ENCODE measurements at regions not wholly inside any gene's neighbourhood (a gene's known extent, or its start where the extent isn't known, plus 50 kb on each side); places are given as distances from the start of the nearest gene placed in this dataset.

- no peaks in the 10 kb centered on the region for H3K36me3 ChIP-seq (ENCODE audit: control insufficient read depth, insufficient read depth, low read length)
- H3K4me1 ChIP-seq (ENCODE audit: control insufficient read depth, insufficient read depth, low read length), result no peaks in the 10 kb centered on the region
- no peak overlapping the region for H3K27ac ChIP-seq (ENCODE audit: low read depth, low read length)
- H3K27me3 ChIP-seq (ENCODE audit: control insufficient read depth, insufficient read depth, low read length), result no peaks in the 10 kb centered on the region
- no peak overlapping the region for H3K4me3 ChIP-seq (ENCODE audit: low read length)
- no peak overlapping the region for H3K9ac ChIP-seq (ENCODE audit: low read length)
Measured at GRCh38 chr1:69215883-69216282, 351.8 kb upstream of the LRRC7 start.

- Histone ChIP-seq H3K36me3 (ENCODE audit: control insufficient read depth, insufficient read depth, low read length) (no peaks in the 10 kb centered on the region), H3K27ac (ENCODE audit: low read depth, low read length) (no peak overlapping the region), H3K9ac (ENCODE audit: low read length) (no peak overlapping the region), H3K27me3 (ENCODE audit: control insufficient read depth, insufficient read depth, low read length) (no peaks in the 10 kb centered on the region), H3K4me3 (ENCODE audit: low read length) (no peak overlapping the region), H3K4me1 (ENCODE audit: control insufficient read depth, insufficient read depth, low read length) (no peaks in the 10 kb centered on the region)
Measured at GRCh38 chr1:69220672-69221071, 347.1 kb upstream of the LRRC7 start.

GRCh38 chr1:69221524-69221923 is 346.2 kb upstream of the LRRC7 start:
- Histone ChIP-seq H3K4me1 (ENCODE audit: control insufficient read depth, insufficient read depth, low read length) (no peaks in the 10 kb centered on the region), H3K27me3 (ENCODE audit: control insufficient read depth, insufficient read depth, low read length) (no peaks in the 10 kb centered on the region), H3K27ac (ENCODE audit: low read depth, low read length) (no peak overlapping the region), H3K9ac (ENCODE audit: low read length) (no peak overlapping the region), H3K36me3 (ENCODE audit: control insufficient read depth, insufficient read depth, low read length) (no peaks in the 10 kb centered on the region), H3K4me3 (ENCODE audit: low read length) (no peak overlapping the region)

- H3K4me1 ChIP-seq (ENCODE audit: control insufficient read depth, insufficient read depth, low read length), result no peaks in the 10 kb centered on the region
Measured at GRCh38 chr1:69223156-69223555, 344.6 kb upstream of the LRRC7 start.

GRCh38 chr1:69228501-69228900 is 339.2 kb upstream of the LRRC7 start:
- Histone ChIP-seq H3K27ac (ENCODE audit: low read depth, low read length) (no peak overlapping the region), H3K9ac (ENCODE audit: low read length) (no peak overlapping the region), H3K27me3 (ENCODE audit: control insufficient read depth, insufficient read depth, low read length) (no peaks in the 10 kb centered on the region), H3K4me1 (ENCODE audit: control insufficient read depth, insufficient read depth, low read length) (no peaks in the 10 kb centered on the region), H3K4me3 (ENCODE audit: low read length) (no peak overlapping the region), H3K36me3 (ENCODE audit: control insufficient read depth, insufficient read depth, low read length) (no peaks in the 10 kb centered on the region)

More at GRCh38 chr1:69223156-69223555, 344.6 kb upstream of the LRRC7 start:
- Histone ChIP-seq H3K27me3 (ENCODE audit: control insufficient read depth, insufficient read depth, low read length) (no peaks in the 10 kb centered on the region), H3K4me3 (ENCODE audit: low read length) (no peak overlapping the region), H3K36me3 (ENCODE audit: control insufficient read depth, insufficient read depth, low read length) (no peaks in the 10 kb centered on the region), H3K9ac (ENCODE audit: low read length) (no peak overlapping the region), H3K27ac (ENCODE audit: low read depth, low read length) (no peak overlapping the region)

GRCh38 chr1:69230208-69230607 is 337.5 kb upstream of the LRRC7 start:
- H3K27ac ChIP-seq (ENCODE audit: low read depth, low read length), result no peak overlapping the region

GRCh38 chr1:69233463-69233862 is 334.3 kb upstream of the LRRC7 start:
- no peak overlapping the region for H3K27ac ChIP-seq (ENCODE audit: low read depth, low read length)
- no peaks in the 10 kb centered on the region for H3K27me3 ChIP-seq (ENCODE audit: control insufficient read depth, insufficient read depth, low read length)
- H3K9ac ChIP-seq (ENCODE audit: low read length), result no peak overlapping the region
- H3K4me3 ChIP-seq (ENCODE audit: low read length), result no peak overlapping the region
- no peaks in the 10 kb centered on the region for H3K36me3 ChIP-seq (ENCODE audit: control insufficient read depth, insufficient read depth, low read length)
- no peaks in the 10 kb centered on the region for H3K4me1 ChIP-seq (ENCODE audit: control insufficient read depth, insufficient read depth, low read length)

More at GRCh38 chr1:69230208-69230607, 337.5 kb upstream of the LRRC7 start:
- Histone ChIP-seq H3K4me1 (ENCODE audit: control insufficient read depth, insufficient read depth, low read length) (no peaks in the 10 kb centered on the region), H3K9ac (ENCODE audit: low read length) (no peak overlapping the region), H3K4me3 (ENCODE audit: low read length) (no peak overlapping the region), H3K36me3 (ENCODE audit: control insufficient read depth, insufficient read depth, low read length) (no peaks in the 10 kb centered on the region), H3K27me3 (ENCODE audit: control insufficient read depth, insufficient read depth, low read length) (no peaks in the 10 kb centered on the region)

GRCh38 chr1:69244211-69244610 is 323.5 kb upstream of the LRRC7 start:
- H3K27ac ChIP-seq (ENCODE audit: low read depth, low read length), result no peak overlapping the region
- H3K4me3 ChIP-seq (ENCODE audit: low read length), result no peak overlapping the region
- no peaks in the 10 kb centered on the region for H3K4me1 ChIP-seq (ENCODE audit: control insufficient read depth, insufficient read depth, low read length)
- H3K27me3 ChIP-seq (ENCODE audit: control insufficient read depth, insufficient read depth, low read length), result no peaks in the 10 kb centered on the region
- H3K9ac ChIP-seq (ENCODE audit: low read length), result no peak overlapping the region
- no peaks in the 10 kb centered on the region for H3K36me3 ChIP-seq (ENCODE audit: control insufficient read depth, insufficient read depth, low read length)

- H3K4me3 ChIP-seq (ENCODE audit: low read length), result no peak overlapping the region
- no peak overlapping the region for H3K27ac ChIP-seq (ENCODE audit: low read depth, low read length)
- H3K9ac ChIP-seq (ENCODE audit: low read length), result no peak overlapping the region
- no peaks in the 10 kb centered on the region for H3K27me3 ChIP-seq (ENCODE audit: control insufficient read depth, insufficient read depth, low read length)
- no peaks in the 10 kb centered on the region for H3K4me1 ChIP-seq (ENCODE audit: control insufficient read depth, insufficient read depth, low read length)
- H3K36me3 ChIP-seq (ENCODE audit: control insufficient read depth, insufficient read depth, low read length), result no peaks in the 10 kb centered on the region
Measured at GRCh38 chr1:69246109-69246508, 321.6 kb upstream of the LRRC7 start.

GRCh38 chr1:69246710-69247109 is 321.0 kb upstream of the LRRC7 start:
- Histone ChIP-seq H3K4me1 (ENCODE audit: control insufficient read depth, insufficient read depth, low read length) (no peaks in the 10 kb centered on the region), H3K27me3 (ENCODE audit: control insufficient read depth, insufficient read depth, low read length) (no peaks in the 10 kb centered on the region), H3K27ac (ENCODE audit: low read depth, low read length) (no peak overlapping the region), H3K9ac (ENCODE audit: low read length) (no peak overlapping the region), H3K4me3 (ENCODE audit: low read length) (no peak overlapping the region), H3K36me3 (ENCODE audit: control insufficient read depth, insufficient read depth, low read length) (no peaks in the 10 kb centered on the region)

GRCh38 chr1:69252696-69253095 is 315.0 kb upstream of the LRRC7 start:
- H3K4me3 ChIP-seq (ENCODE audit: low read length), result no peak overlapping the region
- no peaks in the 10 kb centered on the region for H3K27me3 ChIP-seq (ENCODE audit: control insufficient read depth, insufficient read depth, low read length)
- H3K9ac ChIP-seq (ENCODE audit: low read length), result no peak overlapping the region
- no peak overlapping the region for H3K27ac ChIP-seq (ENCODE audit: low read depth, low read length)
- H3K36me3 ChIP-seq (ENCODE audit: control insufficient read depth, insufficient read depth, low read length), result no peaks in the 10 kb centered on the region
- H3K4me1 ChIP-seq (ENCODE audit: control insufficient read depth, insufficient read depth, low read length), result no peaks in the 10 kb centered on the region

GRCh38 chr1:69256036-69256435 is 311.7 kb upstream of the LRRC7 start:
- Histone ChIP-seq H3K4me3 (ENCODE audit: low read length) (no peak overlapping the region), H3K9ac (ENCODE audit: low read length) (no peak overlapping the region), H3K36me3 (ENCODE audit: control insufficient read depth, insufficient read depth, low read length) (no peaks in the 10 kb centered on the region), H3K27me3 (ENCODE audit: control insufficient read depth, insufficient read depth, low read length) (no peaks in the 10 kb centered on the region), H3K27ac (ENCODE audit: low read depth, low read length) (no peak overlapping the region), H3K4me1 (ENCODE audit: control insufficient read depth, insufficient read depth, low read length) (no peaks in the 10 kb centered on the region)

GRCh38 chr1:69258842-69259241 is 308.9 kb upstream of the LRRC7 start:
- Histone ChIP-seq H3K9ac (ENCODE audit: low read length) (no peak overlapping the region), H3K4me1 (ENCODE audit: control insufficient read depth, insufficient read depth, low read length) (no peaks in the 10 kb centered on the region), H3K27me3 (ENCODE audit: control insufficient read depth, insufficient read depth, low read length) (no peaks in the 10 kb centered on the region), H3K27ac (ENCODE audit: low read depth, low read length) (no peak overlapping the region), H3K4me3 (ENCODE audit: low read length) (no peak overlapping the region), H3K36me3 (ENCODE audit: control insufficient read depth, insufficient read depth, low read length) (no peaks in the 10 kb centered on the region)
